Astrocyte (in vitro differentiated cells and primary cell): ENCODE measurements at regions not wholly inside any gene's neighbourhood (a gene's known extent, or its start where the extent isn't known, plus 50 kb on each side); places are given as distances from the start of the nearest gene placed in this dataset.

Experiments used
- EZH2 ChIP-seq: IDR thresholded peaks from 2 replicates; pipeline ENCODE4 v1.6.1; 2012; ENCODE audit warnings: mild to moderate bottlenecking, low read length, inconsistent platforms; ENCODE audit not compliant: insufficient read depth
- TF ChIP-seq, protein P1 (sequence below): IDR thresholded peaks from 2 replicates; pipeline ENCODE4 v1.5.1; 2011; ENCODE audit warnings: low read depth, mild to moderate bottlenecking, inconsistent platforms, low read length, moderate library complexity; ENCODE audit not compliant: insufficient read depth

DNA sequence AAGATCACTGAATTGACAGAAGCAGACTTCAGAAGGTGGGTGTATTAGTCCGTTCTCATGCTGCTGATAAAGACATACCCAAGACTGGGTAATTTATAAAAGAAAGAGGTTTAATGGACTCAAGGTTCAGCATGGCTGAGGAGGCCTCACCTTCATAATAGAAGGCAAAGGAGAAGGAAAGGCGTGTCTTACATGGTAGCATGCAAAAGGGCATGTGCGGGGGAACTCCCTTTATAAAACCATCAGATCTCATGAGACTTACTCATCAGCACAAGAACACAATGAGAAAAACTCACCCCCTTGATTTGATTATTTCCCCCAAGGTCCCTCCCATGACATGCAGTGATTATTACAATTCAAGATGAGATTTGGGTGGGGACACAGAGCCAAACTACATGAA, 416.3 kb upstream of the EPHA3 start:
- TF ChIP-seq, protein P1, sequence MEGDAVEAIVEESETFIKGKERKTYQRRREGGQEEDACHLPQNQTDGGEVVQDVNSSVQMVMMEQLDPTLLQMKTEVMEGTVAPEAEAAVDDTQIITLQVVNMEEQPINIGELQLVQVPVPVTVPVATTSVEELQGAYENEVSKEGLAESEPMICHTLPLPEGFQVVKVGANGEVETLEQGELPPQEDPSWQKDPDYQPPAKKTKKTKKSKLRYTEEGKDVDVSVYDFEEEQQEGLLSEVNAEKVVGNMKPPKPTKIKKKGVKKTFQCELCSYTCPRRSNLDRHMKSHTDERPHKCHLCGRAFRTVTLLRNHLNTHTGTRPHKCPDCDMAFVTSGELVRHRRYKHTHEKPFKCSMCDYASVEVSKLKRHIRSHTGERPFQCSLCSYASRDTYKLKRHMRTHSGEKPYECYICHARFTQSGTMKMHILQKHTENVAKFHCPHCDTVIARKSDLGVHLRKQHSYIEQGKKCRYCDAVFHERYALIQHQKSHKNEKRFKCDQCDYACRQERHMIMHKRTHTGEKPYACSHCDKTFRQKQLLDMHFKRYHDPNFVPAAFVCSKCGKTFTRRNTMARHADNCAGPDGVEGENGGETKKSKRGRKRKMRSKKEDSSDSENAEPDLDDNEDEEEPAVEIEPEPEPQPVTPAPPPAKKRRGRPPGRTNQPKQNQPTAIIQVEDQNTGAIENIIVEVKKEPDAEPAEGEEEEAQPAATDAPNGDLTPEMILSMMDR = no peak
- TF ChIP-seq EZH2 = no peak
